ENCODE measurements at regions not wholly inside any gene's neighbourhood (a gene's known extent, or its start where the extent isn't known, plus 50 kb on each side); places are given as distances from the start of the nearest gene placed in this dataset.

- H3K4me1 ChIP-seq (replicated peaks in 1 of 4; ENCODE audit: control insufficient read depth in 3 of 4, insufficient read depth in 4 of 4, low read length in 3 of 4) = no peaks in the 10 kb centered on the region
- DNase-seq (ENCODE audit: low read depth in 1 of 2, low spot score in 2 of 2) (no peak), FAIRE-seq (no peak)
- H3K9ac ChIP-seq (replicated peaks in 1 of 4; ENCODE audit: extremely low read depth in 1 of 4, low read depth in 3 of 4, low read length in 3 of 4) = no peak overlapping the region
- H2BK20ac ChIP-seq (ENCODE audit: low read length) = no peak overlapping the region
- ChIA-PET POLR2A (ENCODE audit: partially characterized antibody) (interaction anchor here (0.6 kb wide), 1 partner anchor 406 kb away, joined by 3 read pairs; no protein-coding TSS in a partner anchor), CTCF (ENCODE audit: partially characterized antibody) (interaction anchor here (1.0 to 1.4 kb wide), 2 partner anchors 32 to 51 kb away, joined by 4 to 5 read pairs; no protein-coding TSS in a partner anchor)
- H4K91ac ChIP-seq (replicated peaks; ENCODE audit: insufficient read length, low read length) = no peak overlapping the region
- no peaks in the 10 kb centered on the region for H3K79me1 ChIP-seq (ENCODE audit: low read depth, low read length)
- no peaks in the 10 kb centered on the region for H4K20me1 ChIP-seq (replicated peaks in 1 of 2; ENCODE audit: control insufficient read depth in 1 of 2, insufficient read depth in 2 of 2, low read length in 2 of 2)
- no peak overlapping the region for H2BK15ac ChIP-seq (ENCODE audit: low read length)
- H2BK120ac ChIP-seq (replicated peaks; ENCODE audit: low read depth, low read length) = no peak overlapping the region
- no peak overlapping the region for H2AFZ ChIP-seq (ENCODE audit: low read length)
- H4K5ac ChIP-seq (ENCODE audit: insufficient read length, low read depth, low read length) = no peak overlapping the region
- no peak overlapping the region for H2AK5ac ChIP-seq (ENCODE audit: low read depth, low read length)
- no peak overlapping the region for H3K4ac ChIP-seq (replicated peaks; ENCODE audit: insufficient read length, low read depth, low read length)
- WGBS, 2 experiments (ENCODE audit: extremely low coverage in 1 of 2, insufficient coverage in 1 of 2, insufficient read length in 1 of 2, insufficient replicate concordance in 2 of 2, low coverage in 1 of 2, low lambda C conversion rate in 2 of 2, missing lambda C conversion rate in 1 of 2) = 95% methylated on average over 5 of the region's 5 CpGs; no CpG with 5 or more reads in 1 of the 2 experiments
- no peak overlapping the region for H3K4me3 ChIP-seq (ENCODE audit: extremely low read depth in 1 of 4, insufficient read depth in 2 of 4, low read depth in 3 of 4, low read length in 4 of 4)
- H3K27ac ChIP-seq (ENCODE audit: low read depth, low read length) = no peak overlapping the region
- no peak overlapping the region for H3K18ac ChIP-seq (ENCODE audit: extremely low read depth, low read length)
- H3K23me2 ChIP-seq (ENCODE audit: low read depth, low read length) = no peaks in the 10 kb centered on the region
- no peak overlapping the region for H3K4me2 ChIP-seq (ENCODE audit: insufficient read depth in 1 of 2, low read depth in 2 of 2, low read length in 2 of 2)
- H3K14ac ChIP-seq (ENCODE audit: insufficient read length) = no peak overlapping the region
- no peaks in the 10 kb centered on the region for H3K27me3 ChIP-seq (replicated peaks in 1 of 4; ENCODE audit: control insufficient read depth in 3 of 4, extremely low read depth in 1 of 4, insufficient read depth in 3 of 4, low read length in 3 of 4)
- no peaks in the 10 kb centered on the region for H3K36me3 ChIP-seq (ENCODE audit: control insufficient read depth in 2 of 4, insufficient read depth in 4 of 4, low read length in 3 of 4)
- H3K23ac ChIP-seq (ENCODE audit: insufficient read length) = no peak overlapping the region
- no peaks in the 10 kb centered on the region for H3K79me2 ChIP-seq (ENCODE audit: control insufficient read depth in 1 of 2, insufficient read depth in 2 of 2, low read length in 2 of 2)
- H3K56ac ChIP-seq (replicated peaks; ENCODE audit: insufficient read length, low read depth, low read length) = no peak overlapping the region
- H2BK5ac ChIP-seq (ENCODE audit: low read depth, low read length) = no peak overlapping the region
- no peak overlapping the region for H4K8ac ChIP-seq (ENCODE audit: extremely low read depth, insufficient read depth, low read length)
- no peaks in the 10 kb centered on the region for H3K9me3 ChIP-seq (ENCODE audit: insufficient read depth in 2 of 2, low read depth in 1 of 2, low read length in 1 of 2)
- H2BK12ac ChIP-seq (ENCODE audit: low read depth, low read length) = no peak overlapping the region
- TF ChIP-seq PHF8 (conservative IDR thresholded peaks at IDR 0.05; ENCODE audit: low read depth, low read length) (no peak), USF2 (IDR thresholded peaks at IDR 0.05; ENCODE audit: low read length) (no peak)
Measured at GRCh38 chr1:115189814-115190539, 100.7 kb upstream of the TSPAN2 start.

Measured in H1 (cell line).